H9 (cell line): ENCODE measurements at regions not wholly inside any gene's neighbourhood (a gene's known extent, or its start where the extent isn't known, plus 50 kb on each side); places are given as distances from the start of the nearest gene placed in this dataset.

ENCODE experiments used
- DNase-seq: peaks from one replicate; pipeline ENCODE4 v3.0.0-alpha.2; 2017
- H2AFZ ChIP-seq: one replicate; pipeline ENCODE4 v1.6.1; 2013; ENCODE audit warnings: mild to moderate bottlenecking, low read length, control low read depth, moderate library complexity
- H2AK5ac ChIP-seq: 2 replicates; pipeline ENCODE4 v1.6.1; 2013; ENCODE audit warnings: low read length, control low read depth, mixed read lengths; ENCODE audit not compliant: insufficient read length
- H2BK120ac ChIP-seq: one replicate; pipeline ENCODE4 v1.6.1; 2013; ENCODE audit warnings: low read depth, mild to moderate bottlenecking, low read length, control low read depth, inconsistent platforms; ENCODE audit not compliant: poor library complexity, severe bottlenecking
- H2BK12ac ChIP-seq: 2 replicates; pipeline ENCODE4 v1.6.1; 2013; ENCODE audit warnings: low read length, control low read depth, mixed read lengths, low read depth; ENCODE audit not compliant: insufficient read length
- H2BK15ac ChIP-seq: 2 replicates; pipeline ENCODE4 v1.6.1; 2013; ENCODE audit warnings: low read depth, low read length, control low read depth
- H2BK20ac ChIP-seq: one replicate; pipeline ENCODE4 v1.6.1; 2013; ENCODE audit warnings: low read depth, mild to moderate bottlenecking, low read length, control low read depth, inconsistent platforms; ENCODE audit not compliant: poor library complexity, severe bottlenecking
- H2BK5ac ChIP-seq: 2 replicates; pipeline ENCODE4 v1.6.1; 2013; ENCODE audit warnings: low read length, control low read depth, mixed read lengths; ENCODE audit not compliant: insufficient read length
- H3K14ac ChIP-seq: 2 replicates; pipeline ENCODE4 v1.6.1; 2013; ENCODE audit warnings: low read length, control low read depth; ENCODE audit not compliant: insufficient read depth
- H3K18ac ChIP-seq: 2 replicates; pipeline ENCODE4 v1.6.1; 2013; ENCODE audit warnings: low read depth, mild to moderate bottlenecking, mixed read lengths, low read length, control low read depth; ENCODE audit not compliant: insufficient read length
- H3K23ac ChIP-seq: 2 replicates; pipeline ENCODE4 v1.6.1; 2013; ENCODE audit warnings: low read length, control low read depth, mixed read lengths, low read depth; ENCODE audit not compliant: insufficient read length
- H3K23me2 ChIP-seq: 2 replicates; pipeline ENCODE4 v1.6.1; 2013; ENCODE audit warnings: low read depth, mild to moderate bottlenecking, mixed read lengths, low read length, control low read depth; ENCODE audit not compliant: insufficient read length, poor library complexity, severe bottlenecking
- H3K27ac ChIP-seq: 2 replicates; pipeline ENCODE4 v1.5.1; 2013; ENCODE audit warnings: low read length, control low read depth, mixed read lengths, low read depth; ENCODE audit not compliant: insufficient read length
- H3K27me3 ChIP-seq: 2 replicates; pipeline ENCODE4 v1.6.1; 2013; ENCODE audit warnings: low read length, control low read depth, inconsistent platforms; ENCODE audit not compliant: insufficient read depth
- H3K4ac ChIP-seq: 2 replicates; pipeline ENCODE4 v1.6.1; 2013; ENCODE audit warnings: low read depth, mild to moderate bottlenecking, control low read depth, inconsistent platforms, low read length, moderate library complexity
- H3K4me1 ChIP-seq: 2 replicates; pipeline ENCODE4 v1.6.1; 2013; ENCODE audit warnings: low read length, control low read depth, inconsistent platforms; ENCODE audit not compliant: insufficient read depth
- H3K4me2 ChIP-seq: 2 replicates; pipeline ENCODE4 v1.6.1; 2013; ENCODE audit warnings: low read length, control low read depth, mixed read lengths; ENCODE audit not compliant: insufficient read length, insufficient read depth
- H3K56ac ChIP-seq: 2 replicates; pipeline ENCODE4 v1.6.1; 2013; ENCODE audit warnings: low read depth, mild to moderate bottlenecking, mixed read lengths, low read length, control low read depth; ENCODE audit not compliant: insufficient read length
- H3K79me1 ChIP-seq: 2 replicates; pipeline ENCODE4 v1.6.1; 2013; ENCODE audit warnings: low read depth, mild to moderate bottlenecking, moderate library complexity, low read length, control low read depth, inconsistent platforms; ENCODE audit not compliant: insufficient read depth, poor library complexity, severe bottlenecking
- H3K79me2 ChIP-seq: 2 replicates; pipeline ENCODE4 v1.6.1; 2013; ENCODE audit warnings: low read length, control low read depth, inconsistent platforms; ENCODE audit not compliant: insufficient read depth
- H3K9ac ChIP-seq: 2 replicates; pipeline ENCODE4 v1.6.1; 2013; ENCODE audit warnings: low read length, control low read depth, mixed read lengths; ENCODE audit not compliant: insufficient read length; ENCODE audit errors: extremely low read depth
- H3K9me3 ChIP-seq: one replicate; pipeline ENCODE4 v1.6.1; 2013; ENCODE audit warnings: low read depth, low read length, inconsistent platforms; ENCODE audit not compliant: control insufficient read depth
- H3T11ph ChIP-seq: one replicate; pipeline ENCODE4 v1.6.1; 2013; ENCODE audit warnings: mild to moderate bottlenecking, low read length, control low read depth, inconsistent platforms
- H4K20me1 ChIP-seq: one replicate; pipeline ENCODE4 v1.6.1; 2013; ENCODE audit not compliant: control insufficient read depth, insufficient read length, insufficient read depth
- H4K5ac ChIP-seq: 2 replicates; pipeline ENCODE4 v1.6.1; 2013; ENCODE audit warnings: low read depth, mild to moderate bottlenecking, mixed read lengths, low read length, control low read depth; ENCODE audit not compliant: insufficient read length
- H4K8ac ChIP-seq: replicated peaks from 2 replicates; pipeline ENCODE4 v1.6.1; 2013; ENCODE audit warnings: low read length, control low read depth, mixed read lengths, low read depth; ENCODE audit not compliant: insufficient read length
- H4K91ac ChIP-seq: 2 replicates; pipeline ENCODE4 v1.6.1; 2013; ENCODE audit warnings: low read depth, mild to moderate bottlenecking, moderate library complexity, mixed read lengths, low read length, control low read depth; ENCODE audit not compliant: insufficient read length
- H3K27ac Mint-ChIP-seq, 3 experiments: 2 replicates in 2 of 3; 3 replicates in 1 of 3; pipeline ENCODE4 v1.8.0; 2020 to 2021; ENCODE audit warnings: mixed read lengths in 3 of 3, mild to moderate bottlenecking in 1 of 3, moderate library complexity in 1 of 3
- H3K27me3 Mint-ChIP-seq: 2 replicates; pipeline ENCODE4 v1.8.0; 2021; ENCODE audit warnings: low read depth, mild to moderate bottlenecking, moderate library complexity, mixed read lengths
- H3K36me3 Mint-ChIP-seq, 3 experiments: 2 replicates in 2 of 3; 3 replicates in 1 of 3; pipeline ENCODE4 v1.8.0; 2020 to 2021; ENCODE audit warnings: low read depth in 3 of 3, mixed read lengths in 3 of 3; ENCODE audit not compliant: insufficient read depth in 1 of 3
- H3K4me1 Mint-ChIP-seq, 2 experiments: 2 replicates each; pipeline ENCODE4 v1.8.0; 2020; ENCODE audit warnings: mixed read lengths in 2 of 2
- H3K4me3 Mint-ChIP-seq, 2 experiments: 2 replicates in 1 of 2; 3 replicates in 1 of 2; pipeline ENCODE4 v1.8.0; 2020 to 2021; ENCODE audit warnings: mild to moderate bottlenecking in 2 of 2, mixed read lengths in 2 of 2, moderate library complexity in 1 of 2
- H3K9me3 Mint-ChIP-seq, 2 experiments: 2 replicates in 1 of 2; 3 replicates in 1 of 2; pipeline ENCODE4 v1.8.0; 2020; ENCODE audit warnings: mild to moderate bottlenecking in 2 of 2, mixed read lengths in 2 of 2, moderate library complexity in 1 of 2
- WGBS: extraction: QIAGEN DNeasy Blood & Tissue Kit; methylation state at CpG from one replicate; pipeline ENCODE4 v1.1.7; 2013; ENCODE audit warnings: missing lambda C conversion rate, low lambda C conversion rate, mixed read lengths; ENCODE audit not compliant: insufficient read length; ENCODE audit errors: extremely low coverage; 5-methylcytosine and 5-hydroxymethylcytosine counted together
- TF ChIP-seq, protein P1 (sequence below): fragments of 200-600 bp; sonication (generic); conservative IDR thresholded peaks from 3 replicates; pipeline ENCODE4 v1.8.0; 2021; ENCODE audit warnings: antibody characterized with exemption, mild to moderate bottlenecking

DNA sequence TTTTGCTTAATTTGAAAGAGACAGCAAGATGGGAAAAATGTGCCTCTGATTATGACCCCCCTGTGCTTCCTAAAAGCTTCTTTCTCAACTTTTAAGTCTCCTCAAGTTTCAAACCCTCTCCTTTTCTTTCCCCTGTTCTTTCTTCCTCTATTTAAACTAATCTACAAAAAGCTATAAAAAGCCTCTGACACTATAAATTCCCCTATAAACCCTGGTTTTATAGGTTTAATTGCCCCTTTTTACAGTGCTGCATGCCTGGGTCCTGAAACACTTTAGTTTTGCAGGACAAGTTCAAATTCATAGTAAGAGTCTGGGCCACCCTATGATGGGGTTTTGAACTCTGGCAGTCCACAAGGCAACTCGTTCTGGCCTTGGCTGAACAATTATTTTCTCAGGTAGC, 510.9 kb upstream of the TBX3 start:
- H2BK15ac ChIP-seq = no peak overlapping the region
- Mint-ChIP-seq H3K27ac (no peak overlapping the region), H3K36me3 (peaks cover 0 to 9% (median 0%) of the 10 kb centered on the region in 3 experiments; a peak in 4 of 7 replicates), H3K9me3 (peaks cover 3 to 4% of the 10 kb centered on the region in 2 experiments; a peak in 3 of 5 replicates), H3K27me3 (no peaks in the 10 kb centered on the region), H3K4me3 (no peak overlapping the region), H3K4me1 (peaks cover 14 to 19% of the 10 kb centered on the region in 2 experiments)
- TF ChIP-seq, protein P1, sequence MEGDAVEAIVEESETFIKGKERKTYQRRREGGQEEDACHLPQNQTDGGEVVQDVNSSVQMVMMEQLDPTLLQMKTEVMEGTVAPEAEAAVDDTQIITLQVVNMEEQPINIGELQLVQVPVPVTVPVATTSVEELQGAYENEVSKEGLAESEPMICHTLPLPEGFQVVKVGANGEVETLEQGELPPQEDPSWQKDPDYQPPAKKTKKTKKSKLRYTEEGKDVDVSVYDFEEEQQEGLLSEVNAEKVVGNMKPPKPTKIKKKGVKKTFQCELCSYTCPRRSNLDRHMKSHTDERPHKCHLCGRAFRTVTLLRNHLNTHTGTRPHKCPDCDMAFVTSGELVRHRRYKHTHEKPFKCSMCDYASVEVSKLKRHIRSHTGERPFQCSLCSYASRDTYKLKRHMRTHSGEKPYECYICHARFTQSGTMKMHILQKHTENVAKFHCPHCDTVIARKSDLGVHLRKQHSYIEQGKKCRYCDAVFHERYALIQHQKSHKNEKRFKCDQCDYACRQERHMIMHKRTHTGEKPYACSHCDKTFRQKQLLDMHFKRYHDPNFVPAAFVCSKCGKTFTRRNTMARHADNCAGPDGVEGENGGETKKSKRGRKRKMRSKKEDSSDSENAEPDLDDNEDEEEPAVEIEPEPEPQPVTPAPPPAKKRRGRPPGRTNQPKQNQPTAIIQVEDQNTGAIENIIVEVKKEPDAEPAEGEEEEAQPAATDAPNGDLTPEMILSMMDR = no peak
- H2BK12ac ChIP-seq = no peak overlapping the region
- H3K27ac ChIP-seq = no peak overlapping the region
- no peaks in the 10 kb centered on the region for H3K23me2 ChIP-seq
- no peaks in the 10 kb centered on the region for H3K27me3 ChIP-seq
- H4K8ac ChIP-seq = no peak overlapping the region
- H4K5ac ChIP-seq = no peak overlapping the region
- no peak overlapping the region for H3K23ac ChIP-seq
- H2AFZ ChIP-seq = no peak overlapping the region
- H2BK120ac ChIP-seq = no peak overlapping the region
- no peak overlapping the region for H3K56ac ChIP-seq
- no peak for DNase-seq
- H2BK5ac ChIP-seq = no peak overlapping the region
- H3K18ac ChIP-seq = no peak overlapping the region
- no peak overlapping the region for H3K4ac ChIP-seq
- H2AK5ac ChIP-seq = no peak overlapping the region
- no peak overlapping the region for H3K4me2 ChIP-seq
- H3K79me2 ChIP-seq = no peaks in the 10 kb centered on the region
- H3K14ac ChIP-seq = no peak overlapping the region
- H3K9ac ChIP-seq = no peak overlapping the region
- H3K9me3 ChIP-seq = no peaks in the 10 kb centered on the region
- no peaks in the 10 kb centered on the region for H4K20me1 ChIP-seq
- no CpG with 5 or more reads among the region's 1 CpG for WGBS
- no peak overlapping the region for H3T11ph ChIP-seq
- H4K91ac ChIP-seq = no peak overlapping the region
- H3K79me1 ChIP-seq = no peaks in the 10 kb centered on the region
- peaks cover 2% of the 10 kb centered on the region for H3K4me1 ChIP-seq
- no peak overlapping the region for H2BK20ac ChIP-seq
